ENCODE measurements at regions not wholly inside any gene's neighbourhood (a gene's known extent, or its start where the extent isn't known, plus 50 kb on each side); places are given as distances from the start of the nearest gene placed in this dataset.

DNA sequence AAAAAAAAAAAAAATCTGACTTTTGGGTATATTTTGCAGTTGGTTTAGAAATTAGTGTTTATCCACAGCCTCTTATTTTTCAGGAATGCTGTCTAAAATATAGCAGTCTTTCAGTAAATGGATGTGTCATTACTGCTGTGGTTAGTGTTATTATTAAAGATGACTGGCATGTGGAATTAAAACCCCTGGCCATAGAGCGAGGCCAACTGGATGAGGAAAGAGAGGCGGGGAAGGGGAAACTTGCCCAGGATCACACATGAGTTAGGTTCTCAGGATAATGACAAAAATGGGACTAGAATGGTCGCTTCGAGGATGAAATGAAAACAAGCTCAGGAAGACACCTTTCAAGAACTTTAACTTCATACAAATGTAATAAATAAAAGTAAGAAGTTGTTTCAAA is 57.4 kb upstream of the APCDD1 start:
- intact Hi-C loops (cut with DNase I) = no loop called here
- no peak overlapping the region for H3K27ac ChIP-seq
- H3K9me3 ChIP-seq = no peaks in the 10 kb centered on the region
- H3K36me3 ChIP-seq = no peaks in the 10 kb centered on the region
- H3K4me1 ChIP-seq (ENCODE audit: insufficient read depth) = no peaks in the 10 kb centered on the region
- WGBS, 3 donors = 91 to 93% (median 91%) methylated on average over 4 of the region's 4 CpGs
- no peaks in the 10 kb centered on the region for H3K27me3 ChIP-seq
- no peak for TF ChIP-seq EP300 (IDR thresholded peaks at IDR 0.05)
- TF ChIP-seq POLR2A (IDR thresholded peaks at IDR 0.05) = no peak
- TF ChIP-seq, protein P1, sequence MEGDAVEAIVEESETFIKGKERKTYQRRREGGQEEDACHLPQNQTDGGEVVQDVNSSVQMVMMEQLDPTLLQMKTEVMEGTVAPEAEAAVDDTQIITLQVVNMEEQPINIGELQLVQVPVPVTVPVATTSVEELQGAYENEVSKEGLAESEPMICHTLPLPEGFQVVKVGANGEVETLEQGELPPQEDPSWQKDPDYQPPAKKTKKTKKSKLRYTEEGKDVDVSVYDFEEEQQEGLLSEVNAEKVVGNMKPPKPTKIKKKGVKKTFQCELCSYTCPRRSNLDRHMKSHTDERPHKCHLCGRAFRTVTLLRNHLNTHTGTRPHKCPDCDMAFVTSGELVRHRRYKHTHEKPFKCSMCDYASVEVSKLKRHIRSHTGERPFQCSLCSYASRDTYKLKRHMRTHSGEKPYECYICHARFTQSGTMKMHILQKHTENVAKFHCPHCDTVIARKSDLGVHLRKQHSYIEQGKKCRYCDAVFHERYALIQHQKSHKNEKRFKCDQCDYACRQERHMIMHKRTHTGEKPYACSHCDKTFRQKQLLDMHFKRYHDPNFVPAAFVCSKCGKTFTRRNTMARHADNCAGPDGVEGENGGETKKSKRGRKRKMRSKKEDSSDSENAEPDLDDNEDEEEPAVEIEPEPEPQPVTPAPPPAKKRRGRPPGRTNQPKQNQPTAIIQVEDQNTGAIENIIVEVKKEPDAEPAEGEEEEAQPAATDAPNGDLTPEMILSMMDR (IDR thresholded peaks at IDR 0.05) = no peak
- H3K4me3 ChIP-seq = no peak overlapping the region
- DNase-seq = no peak

DNA sequence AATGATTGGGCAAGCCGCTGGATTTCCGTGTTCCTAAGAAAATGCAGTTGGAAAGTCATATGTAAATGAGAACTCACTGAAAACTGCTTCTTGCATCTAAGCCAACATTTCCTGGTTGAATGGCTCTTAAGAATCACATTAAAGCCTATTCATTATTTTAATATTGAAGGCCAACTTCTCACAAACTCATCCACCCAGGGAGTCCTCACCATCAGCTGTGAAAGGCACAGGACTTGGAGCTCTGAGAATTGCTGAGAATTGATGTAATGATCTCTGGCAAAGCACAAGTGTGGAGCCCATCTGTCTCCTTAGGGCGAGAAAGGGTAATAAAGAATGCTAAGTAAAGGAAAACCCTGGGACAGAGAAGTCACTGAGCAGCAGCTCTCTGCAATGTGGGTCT is 55.9 kb upstream of the APCDD1 start:
- intact Hi-C loops (cut with DNase I) = no loop called here
- Histone ChIP-seq H3K4me1 (ENCODE audit: insufficient read depth) (no peaks in the 10 kb centered on the region), H3K27me3 (no peaks in the 10 kb centered on the region), H3K36me3 (no peaks in the 10 kb centered on the region), H3K4me3 (no peak overlapping the region), H3K9me3 (no peaks in the 10 kb centered on the region), H3K27ac (no peak overlapping the region)
- DNase-seq = no peak
- 83 to 93% (median 86%) methylated on average over 3 of the region's 3 CpGs for WGBS, 3 donors
- TF ChIP-seq, protein P1 (IDR thresholded peaks at IDR 0.05) = no peak
- TF ChIP-seq POLR2A (IDR thresholded peaks at IDR 0.05) (no peak), EP300 (IDR thresholded peaks at IDR 0.05) (no peak)

DNA sequence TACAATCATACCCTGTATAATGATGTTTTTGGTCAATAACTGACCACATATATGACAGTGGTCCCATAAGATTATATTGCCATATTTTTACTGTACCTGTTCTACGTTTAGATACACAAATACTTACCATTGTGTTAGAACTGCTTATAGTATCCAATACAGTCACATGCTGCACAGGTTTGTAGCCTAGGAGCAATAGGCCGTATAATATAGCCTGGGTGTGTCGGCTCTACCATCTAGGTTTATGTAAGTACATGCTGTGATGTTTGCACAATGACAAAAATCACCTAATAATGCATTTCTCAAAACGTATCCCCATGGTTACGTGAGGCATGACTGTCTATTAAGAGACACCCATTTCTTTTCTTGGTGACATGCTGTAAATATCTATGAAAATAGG is 55.0 kb upstream of the APCDD1 start:
- H3K4me3 ChIP-seq = no peak overlapping the region
- no peak for TF ChIP-seq EP300 (IDR thresholded peaks at IDR 0.05)
- TF ChIP-seq POLR2A (IDR thresholded peaks at IDR 0.05) = no peak
- TF ChIP-seq, protein P1 (IDR thresholded peaks at IDR 0.05) = no peak
- no peaks in the 10 kb centered on the region for H3K36me3 ChIP-seq
- no peaks in the 10 kb centered on the region for H3K4me1 ChIP-seq (ENCODE audit: insufficient read depth)
- no peaks in the 10 kb centered on the region for H3K27me3 ChIP-seq
- no peak for DNase-seq
- H3K27ac ChIP-seq = no peak overlapping the region
- intact Hi-C loops (cut with DNase I) = no loop called here
- 79 to 87% (median 86%) methylated on average over 5 of the region's 5 CpGs for WGBS, 3 donors
- no peaks in the 10 kb centered on the region for H3K9me3 ChIP-seq

DNA sequence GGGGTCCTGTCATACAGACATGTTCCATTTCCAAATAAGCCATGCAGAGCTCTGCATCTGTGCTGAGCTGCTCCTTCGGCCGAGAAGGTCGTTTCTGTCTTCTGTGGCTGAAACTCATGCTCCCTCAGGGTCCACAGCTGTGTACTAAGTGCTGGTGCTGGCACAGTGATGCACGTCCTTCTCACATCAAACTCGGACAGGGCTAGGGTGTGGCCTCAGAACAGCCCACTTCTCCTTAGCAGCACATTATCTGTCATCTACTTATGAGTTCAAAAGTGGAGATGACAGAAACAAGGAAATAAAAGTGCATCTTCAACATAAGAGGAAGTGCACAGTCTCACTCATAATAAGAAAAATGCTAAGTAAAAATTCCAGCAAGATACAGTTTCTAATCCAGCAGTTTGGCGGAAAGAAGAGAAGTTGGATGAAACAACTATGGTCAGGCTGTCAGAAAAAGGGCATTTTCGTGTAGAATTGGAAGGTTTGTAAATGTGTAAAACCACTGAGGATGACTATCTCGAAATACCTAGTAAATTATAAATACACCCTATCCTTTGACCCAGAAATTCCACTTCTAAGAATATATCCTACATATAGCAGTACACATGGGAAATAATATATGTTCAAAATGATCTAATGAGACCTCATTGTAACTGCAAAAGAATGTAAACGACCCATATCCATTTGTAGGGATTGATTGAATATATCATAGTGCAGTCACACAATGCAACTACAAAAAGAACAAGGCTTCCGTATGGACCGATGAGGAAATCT is 53.7 kb upstream of the APCDD1 start:
- DNase-seq = no peak
- TF ChIP-seq, protein P1 (IDR thresholded peaks at IDR 0.05) = no peak
- no peak for TF ChIP-seq POLR2A (IDR thresholded peaks at IDR 0.05)
- TF ChIP-seq EP300 (IDR thresholded peaks at IDR 0.05) = no peak
- no peaks in the 10 kb centered on the region for H3K27me3 ChIP-seq
- no peaks in the 10 kb centered on the region for H3K9me3 ChIP-seq
- intact Hi-C loops (cut with DNase I) = no loop called here
- WGBS, 3 donors = 77 to 84% (median 79%) methylated on average over 11 of the region's 11 CpGs
- no peaks in the 10 kb centered on the region for H3K36me3 ChIP-seq
- H3K4me1 ChIP-seq (ENCODE audit: insufficient read depth) = peaks cover 2% of the 10 kb centered on the region
- H3K4me3 ChIP-seq = no peak overlapping the region
- H3K27ac ChIP-seq = no peak overlapping the region

Data from ovary (tissue), 7 donors.